ENCODE measurements at regions not wholly inside any gene's neighbourhood (a gene's known extent, or its start where the extent isn't known, plus 50 kb on each side); places are given as distances from the start of the nearest gene placed in this dataset.

- ChIA-PET POLR2A (no interaction called here), CTCF (no interaction called here)
- Mint-ChIP-seq H3K9me3 (no peaks in the 10 kb centered on the region), H3K4me1 (no peaks in the 10 kb centered on the region), H3K27ac (no peak overlapping the region), H3K4me3 (no peak overlapping the region), H3K36me3 (ENCODE audit: low read depth) (no peaks in the 10 kb centered on the region), H3K27me3 (no peaks in the 10 kb centered on the region)
- no peak for DNase-seq
- no peak for TF ChIP-seq CTCF (IDR thresholded peaks at IDR 0.05)
- ATAC-seq (ENCODE audit: low read depth) = no peak
- intact Hi-C loops (cut with micrococcal nuclease) = no loop called here
These were observed 632.2 kb downstream of the SPOCK3 start for GRCh38 chr4:166602068-166602467.

- Mint-ChIP-seq H3K9me3 (peaks cover 4% of the 10 kb centered on the region), H3K36me3 (ENCODE audit: low read depth) (no peaks in the 10 kb centered on the region), H3K4me1 (no peaks in the 10 kb centered on the region), H3K4me3 (no peak overlapping the region), H3K27me3 (no peaks in the 10 kb centered on the region), H3K27ac (no peak overlapping the region)
- ChIA-PET CTCF (no interaction called here), POLR2A (no interaction called here)
- intact Hi-C loops (cut with micrococcal nuclease) = no loop called here
- DNase-seq (no peak), ATAC-seq (ENCODE audit: low read depth) (no peak)
- TF ChIP-seq CTCF (IDR thresholded peaks at IDR 0.05) = no peak
These were observed 611.8 kb downstream of the SPOCK3 start for GRCh38 chr4:166622425-166622977.

- no peak overlapping the region for H3K27ac Mint-ChIP-seq
- no peaks in the 10 kb centered on the region for H3K36me3 Mint-ChIP-seq (ENCODE audit: low read depth)
- intact Hi-C loops (cut with micrococcal nuclease) = no loop called here
- no peak for TF ChIP-seq CTCF (IDR thresholded peaks at IDR 0.05)
- H3K4me1 Mint-ChIP-seq = no peaks in the 10 kb centered on the region
- ATAC-seq (ENCODE audit: low read depth) (no peak), DNase-seq (no peak)
- no peak overlapping the region for H3K4me3 Mint-ChIP-seq
- H3K27me3 Mint-ChIP-seq = no peaks in the 10 kb centered on the region
- ChIA-PET POLR2A (no interaction called here), CTCF (no interaction called here)
- H3K9me3 Mint-ChIP-seq = peaks cover 3% of the 10 kb centered on the region
These were observed 609.2 kb downstream of the SPOCK3 start for GRCh38 chr4:166625018-166625637.

- CTCF ChIA-PET = no interaction called here
- Mint-ChIP-seq H3K27ac (no peak overlapping the region), H3K27me3 (no peaks in the 10 kb centered on the region), H3K4me1 (no peaks in the 10 kb centered on the region), H3K36me3 (ENCODE audit: low read depth) (no peaks in the 10 kb centered on the region), H3K4me3 (no peak overlapping the region), H3K9me3 (peaks cover 3% of the 10 kb centered on the region)
- no peak for TF ChIP-seq CTCF (IDR thresholded peaks at IDR 0.05)
- intact Hi-C loops (cut with micrococcal nuclease) = no loop called here
- no peak for ATAC-seq (ENCODE audit: low read depth)
- no peak for DNase-seq
- POLR2A ChIA-PET = no interaction called here
These were observed 605.8 kb downstream of the SPOCK3 start for GRCh38 chr4:166628454-166628853.

GRCh38 chr4:166635367-166635766, 598.9 kb downstream of the SPOCK3 start:
- H3K36me3 Mint-ChIP-seq (ENCODE audit: low read depth) = no peaks in the 10 kb centered on the region
- intact Hi-C loops (cut with micrococcal nuclease) = no loop called here
- no peaks in the 10 kb centered on the region for H3K4me1 Mint-ChIP-seq
- H3K4me3 Mint-ChIP-seq = no peak overlapping the region
- ChIA-PET CTCF (no interaction called here), POLR2A (no interaction called here)
- DNase-seq = no peak
- H3K27me3 Mint-ChIP-seq = no peaks in the 10 kb centered on the region
- ATAC-seq (ENCODE audit: low read depth) = no peak
- no peak for TF ChIP-seq CTCF (IDR thresholded peaks at IDR 0.05)
- H3K9me3 Mint-ChIP-seq = no peaks in the 10 kb centered on the region
- H3K27ac Mint-ChIP-seq = no peak overlapping the region
